Fibroblast of the aortic adventitia (primary cell): ENCODE measurements at regions not wholly inside any gene's neighbourhood (a gene's known extent, or its start where the extent isn't known, plus 50 kb on each side); places are given as distances from the start of the nearest gene placed in this dataset.
A peak's percentile ranks its signal among the peaks of the same experiment; 100 is the strongest.

Experiments
- DNase-seq: peaks from one replicate; pipeline ENCODE4 v3.0.0-alpha.2; 2010; ENCODE audit warnings: low read depth
- H3K4me3 ChIP-seq: 2 replicates; pipeline ENCODE4 v1.5.1; 2011; ENCODE audit warnings: low read depth, mild to moderate bottlenecking, control low read depth, low read length, moderate library complexity
- CTCF ChIP-seq: IDR thresholded peaks from 2 replicates; pipeline ENCODE4 v1.5.1; 2011; ENCODE audit warnings: mild to moderate bottlenecking, low read length, control low read depth, inconsistent platforms; ENCODE audit not compliant: insufficient read depth

- DNase-seq = peak; percentile 65
- no peak overlapping the region for H3K4me3 ChIP-seq
- no peak for TF ChIP-seq CTCF
Measured at GRCh38 chr18:73235491-73235890, 367.7 kb upstream of the NETO1 start.

- TF ChIP-seq CTCF = no peak
- H3K4me3 ChIP-seq = no peak overlapping the region
- no peak for DNase-seq
Measured at GRCh38 chr18:73232933-73233332, 365.1 kb upstream of the NETO1 start.

GRCh38 chr18:73220663-73221062 is 352.9 kb upstream of the NETO1 start:
- DNase-seq = no peak
- TF ChIP-seq CTCF = no peak
- no peak overlapping the region for H3K4me3 ChIP-seq

GRCh38 chr18:73218293-73218692 is 350.5 kb upstream of the NETO1 start:
- no peak for TF ChIP-seq CTCF
- no peak overlapping the region for H3K4me3 ChIP-seq
- no peak for DNase-seq

GRCh38 chr18:73214970-73215369 is 347.2 kb upstream of the NETO1 start:
- TF ChIP-seq CTCF = no peak
- DNase-seq = no peak
- H3K4me3 ChIP-seq = no peak overlapping the region

GRCh38 chr18:73212442-73212841 is 344.7 kb upstream of the NETO1 start:
- DNase-seq = no peak
- no peak for TF ChIP-seq CTCF
- H3K4me3 ChIP-seq = no peak overlapping the region

GRCh38 chr18:73201940-73202339 is 334.2 kb upstream of the NETO1 start:
- DNase-seq = no peak
- no peak for TF ChIP-seq CTCF
- no peak overlapping the region for H3K4me3 ChIP-seq
